H1 (cell line): ENCODE measurements at regions not wholly inside any gene's neighbourhood (a gene's known extent, or its start where the extent isn't known, plus 50 kb on each side); places are given as distances from the start of the nearest gene placed in this dataset.

ENCODE experiments used
- CEBPB ChIP-seq: IDR thresholded peaks from 2 replicates; pipeline ENCODE4 v1.6.1; 2012; ENCODE audit warnings: low read depth, low read length
- CHD2 ChIP-seq: IDR thresholded peaks from 2 replicates; pipeline ENCODE4 v1.6.1; 2012; ENCODE audit warnings: low read length, improper control_type of control experiment
- CREB1 ChIP-seq: IDR thresholded peaks from 2 replicates; pipeline ENCODE4 v1.6.1; 2012; ENCODE audit warnings: inconsistent platforms
- HDAC6 ChIP-seq: IDR thresholded peaks from one replicate; pipeline ENCODE4 v1.7.1; 2012; ENCODE audit warnings: low read depth, mild to moderate bottlenecking, inconsistent platforms, low read length, moderate library complexity
- JUND ChIP-seq: IDR thresholded peaks from 2 replicates; pipeline ENCODE4 v1.6.1; 2011; ENCODE audit warnings: mild to moderate bottlenecking, improper control_type of control experiment, low read length
- KDM1A ChIP-seq: fragments of 200-600, 300-600 bp; sonication (generic); IDR thresholded peaks from 2 replicates; pipeline ENCODE4 v1.7.1; 2016; ENCODE audit warnings: mild to moderate bottlenecking, low read length, borderline replicate concordance
- KDM4A ChIP-seq: IDR thresholded peaks from one replicate; pipeline ENCODE4 v1.7.1; 2012; ENCODE audit warnings: low read depth, mild to moderate bottlenecking, moderate library complexity, low read length, inconsistent platforms; ENCODE audit not compliant: severe bottlenecking
- POLR2AphosphoS5 ChIP-seq: IDR thresholded peaks from 2 replicates; pipeline ENCODE4 v1.6.1; 2011; ENCODE audit warnings: low read depth, low read length
- RXRA ChIP-seq: IDR thresholded peaks from 2 replicates; pipeline ENCODE4 v1.6.1; 2011; ENCODE audit warnings: low read depth, mild to moderate bottlenecking, low read length, moderate library complexity; ENCODE audit not compliant: insufficient read depth
- SRF ChIP-seq: IDR thresholded peaks from 2 replicates; pipeline ENCODE4 v1.6.1; 2011; ENCODE audit warnings: mild to moderate bottlenecking, low read depth, low read length, moderate library complexity
- SUZ12 ChIP-seq: fragments of 200-600 bp; sonication (generic); IDR thresholded peaks from 2 replicates; pipeline ENCODE4 v1.6.1; 2012; ENCODE audit warnings: mild to moderate bottlenecking, inconsistent platforms, low read length, moderate library complexity, mixed read lengths
- TF ChIP-seq, protein P1 (sequence below): fragments of 300-600 bp; sonication (generic); IDR thresholded peaks from 2 replicates; pipeline ENCODE4 v1.7.1; 2012; ENCODE audit warnings: low read length, moderate library complexity, mild to moderate bottlenecking, inconsistent platforms; ENCODE audit not compliant: insufficient replicate concordance
- TF ChIP-seq, protein P2 (sequence below): IDR thresholded peaks from 2 replicates; pipeline ENCODE4 v1.6.1; 2011; ENCODE audit warnings: low read length, improper control_type of control experiment

DNA sequence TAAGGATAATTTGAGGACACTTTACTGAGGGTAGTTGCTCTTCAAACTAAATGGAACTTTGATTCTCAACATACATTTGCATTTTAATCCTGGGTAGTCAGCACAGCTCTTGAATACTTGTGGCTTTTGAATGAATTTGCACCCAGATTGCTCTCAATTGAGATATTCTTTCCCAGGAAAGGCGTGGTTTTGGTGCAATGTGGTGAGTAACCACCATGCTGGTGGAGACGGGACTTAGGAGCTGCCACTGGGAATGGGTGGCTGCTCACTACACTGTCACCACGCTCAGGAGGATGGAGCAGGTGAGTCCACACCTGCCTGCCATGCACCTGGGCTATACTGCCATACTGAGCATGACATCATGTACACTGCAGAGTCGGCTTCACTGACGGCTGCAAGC, 99.2 kb downstream of the IRX1 start (continued):
- TF ChIP-seq, protein P1, sequence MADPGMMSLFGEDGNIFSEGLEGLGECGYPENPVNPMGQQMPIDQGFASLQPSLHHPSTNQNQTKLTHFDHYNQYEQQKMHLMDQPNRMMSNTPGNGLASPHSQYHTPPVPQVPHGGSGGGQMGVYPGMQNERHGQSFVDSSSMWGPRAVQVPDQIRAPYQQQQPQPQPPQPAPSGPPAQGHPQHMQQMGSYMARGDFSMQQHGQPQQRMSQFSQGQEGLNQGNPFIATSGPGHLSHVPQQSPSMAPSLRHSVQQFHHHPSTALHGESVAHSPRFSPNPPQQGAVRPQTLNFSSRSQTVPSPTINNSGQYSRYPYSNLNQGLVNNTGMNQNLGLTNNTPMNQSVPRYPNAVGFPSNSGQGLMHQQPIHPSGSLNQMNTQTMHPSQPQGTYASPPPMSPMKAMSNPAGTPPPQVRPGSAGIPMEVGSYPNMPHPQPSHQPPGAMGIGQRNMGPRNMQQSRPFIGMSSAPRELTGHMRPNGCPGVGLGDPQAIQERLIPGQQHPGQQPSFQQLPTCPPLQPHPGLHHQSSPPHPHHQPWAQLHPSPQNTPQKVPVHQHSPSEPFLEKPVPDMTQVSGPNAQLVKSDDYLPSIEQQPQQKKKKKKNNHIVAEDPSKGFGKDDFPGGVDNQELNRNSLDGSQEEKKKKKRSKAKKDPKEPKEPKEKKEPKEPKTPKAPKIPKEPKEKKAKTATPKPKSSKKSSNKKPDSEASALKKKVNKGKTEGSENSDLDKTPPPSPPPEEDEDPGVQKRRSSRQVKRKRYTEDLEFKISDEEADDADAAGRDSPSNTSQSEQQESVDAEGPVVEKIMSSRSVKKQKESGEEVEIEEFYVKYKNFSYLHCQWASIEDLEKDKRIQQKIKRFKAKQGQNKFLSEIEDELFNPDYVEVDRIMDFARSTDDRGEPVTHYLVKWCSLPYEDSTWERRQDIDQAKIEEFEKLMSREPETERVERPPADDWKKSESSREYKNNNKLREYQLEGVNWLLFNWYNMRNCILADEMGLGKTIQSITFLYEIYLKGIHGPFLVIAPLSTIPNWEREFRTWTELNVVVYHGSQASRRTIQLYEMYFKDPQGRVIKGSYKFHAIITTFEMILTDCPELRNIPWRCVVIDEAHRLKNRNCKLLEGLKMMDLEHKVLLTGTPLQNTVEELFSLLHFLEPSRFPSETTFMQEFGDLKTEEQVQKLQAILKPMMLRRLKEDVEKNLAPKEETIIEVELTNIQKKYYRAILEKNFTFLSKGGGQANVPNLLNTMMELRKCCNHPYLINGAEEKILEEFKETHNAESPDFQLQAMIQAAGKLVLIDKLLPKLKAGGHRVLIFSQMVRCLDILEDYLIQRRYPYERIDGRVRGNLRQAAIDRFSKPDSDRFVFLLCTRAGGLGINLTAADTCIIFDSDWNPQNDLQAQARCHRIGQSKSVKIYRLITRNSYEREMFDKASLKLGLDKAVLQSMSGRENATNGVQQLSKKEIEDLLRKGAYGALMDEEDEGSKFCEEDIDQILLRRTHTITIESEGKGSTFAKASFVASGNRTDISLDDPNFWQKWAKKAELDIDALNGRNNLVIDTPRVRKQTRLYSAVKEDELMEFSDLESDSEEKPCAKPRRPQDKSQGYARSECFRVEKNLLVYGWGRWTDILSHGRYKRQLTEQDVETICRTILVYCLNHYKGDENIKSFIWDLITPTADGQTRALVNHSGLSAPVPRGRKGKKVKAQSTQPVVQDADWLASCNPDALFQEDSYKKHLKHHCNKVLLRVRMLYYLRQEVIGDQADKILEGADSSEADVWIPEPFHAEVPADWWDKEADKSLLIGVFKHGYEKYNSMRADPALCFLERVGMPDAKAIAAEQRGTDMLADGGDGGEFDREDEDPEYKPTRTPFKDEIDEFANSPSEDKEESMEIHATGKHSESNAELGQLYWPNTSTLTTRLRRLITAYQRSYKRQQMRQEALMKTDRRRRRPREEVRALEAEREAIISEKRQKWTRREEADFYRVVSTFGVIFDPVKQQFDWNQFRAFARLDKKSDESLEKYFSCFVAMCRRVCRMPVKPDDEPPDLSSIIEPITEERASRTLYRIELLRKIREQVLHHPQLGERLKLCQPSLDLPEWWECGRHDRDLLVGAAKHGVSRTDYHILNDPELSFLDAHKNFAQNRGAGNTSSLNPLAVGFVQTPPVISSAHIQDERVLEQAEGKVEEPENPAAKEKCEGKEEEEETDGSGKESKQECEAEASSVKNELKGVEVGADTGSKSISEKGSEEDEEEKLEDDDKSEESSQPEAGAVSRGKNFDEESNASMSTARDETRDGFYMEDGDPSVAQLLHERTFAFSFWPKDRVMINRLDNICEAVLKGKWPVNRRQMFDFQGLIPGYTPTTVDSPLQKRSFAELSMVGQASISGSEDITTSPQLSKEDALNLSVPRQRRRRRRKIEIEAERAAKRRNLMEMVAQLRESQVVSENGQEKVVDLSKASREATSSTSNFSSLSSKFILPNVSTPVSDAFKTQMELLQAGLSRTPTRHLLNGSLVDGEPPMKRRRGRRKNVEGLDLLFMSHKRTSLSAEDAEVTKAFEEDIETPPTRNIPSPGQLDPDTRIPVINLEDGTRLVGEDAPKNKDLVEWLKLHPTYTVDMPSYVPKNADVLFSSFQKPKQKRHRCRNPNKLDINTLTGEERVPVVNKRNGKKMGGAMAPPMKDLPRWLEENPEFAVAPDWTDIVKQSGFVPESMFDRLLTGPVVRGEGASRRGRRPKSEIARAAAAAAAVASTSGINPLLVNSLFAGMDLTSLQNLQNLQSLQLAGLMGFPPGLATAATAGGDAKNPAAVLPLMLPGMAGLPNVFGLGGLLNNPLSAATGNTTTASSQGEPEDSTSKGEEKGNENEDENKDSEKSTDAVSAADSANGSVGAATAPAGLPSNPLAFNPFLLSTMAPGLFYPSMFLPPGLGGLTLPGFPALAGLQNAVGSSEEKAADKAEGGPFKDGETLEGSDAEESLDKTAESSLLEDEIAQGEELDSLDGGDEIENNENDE = no peak
- TF ChIP-seq POLR2AphosphoS5 = no peak
- TF ChIP-seq KDM4A = no peak
- TF ChIP-seq, protein P2, sequence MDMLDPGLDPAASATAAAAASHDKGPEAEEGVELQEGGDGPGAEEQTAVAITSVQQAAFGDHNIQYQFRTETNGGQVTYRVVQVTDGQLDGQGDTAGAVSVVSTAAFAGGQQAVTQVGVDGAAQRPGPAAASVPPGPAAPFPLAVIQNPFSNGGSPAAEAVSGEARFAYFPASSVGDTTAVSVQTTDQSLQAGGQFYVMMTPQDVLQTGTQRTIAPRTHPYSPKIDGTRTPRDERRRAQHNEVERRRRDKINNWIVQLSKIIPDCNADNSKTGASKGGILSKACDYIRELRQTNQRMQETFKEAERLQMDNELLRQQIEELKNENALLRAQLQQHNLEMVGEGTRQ = no peak
- no peak for TF ChIP-seq SRF
- TF ChIP-seq SUZ12 = no peak
- no peak for TF ChIP-seq JUND
- TF ChIP-seq KDM1A = no peak
- TF ChIP-seq CEBPB = no peak
- no peak for TF ChIP-seq CREB1
- TF ChIP-seq CHD2 = no peak
- no peak for TF ChIP-seq RXRA
- TF ChIP-seq HDAC6 = no peak
